ENCODE measurements at regions not wholly inside any gene's neighbourhood (a gene's known extent, or its start where the extent isn't known, plus 50 kb on each side); places are given as distances from the start of the nearest gene placed in this dataset.

GRCh38 chr2:133945089-133945488 is 308.8 kb upstream of the MGAT5 start:
- Mint-ChIP-seq H3K4me1 (ENCODE audit: unreplicated experiment) (no peaks in the 10 kb centered on the region), H3K27ac (ENCODE audit: unreplicated experiment) (no peak overlapping the region), H3K9me3 (ENCODE audit: unreplicated experiment) (no peaks in the 10 kb centered on the region), H3K36me3 (ENCODE audit: unreplicated experiment) (no peaks in the 10 kb centered on the region), H3K27me3 (ENCODE audit: unreplicated experiment) (no peaks in the 10 kb centered on the region), H3K4me3 (ENCODE audit: unreplicated experiment) (no peak overlapping the region)
- no peak for TF ChIP-seq CTCF (IDR thresholded peaks at IDR 0.05)
- no peak for DNase-seq (ENCODE audit: extremely low spot score, unreplicated experiment)

GRCh38 chr2:133947057-133947456 is 306.8 kb upstream of the MGAT5 start:
- no peak for TF ChIP-seq CTCF (IDR thresholded peaks at IDR 0.05)
- H3K9me3 Mint-ChIP-seq (ENCODE audit: unreplicated experiment): no peaks in the 10 kb centered on the region
- no peaks in the 10 kb centered on the region for H3K4me1 Mint-ChIP-seq (ENCODE audit: unreplicated experiment)
- H3K27me3 Mint-ChIP-seq (ENCODE audit: unreplicated experiment): no peaks in the 10 kb centered on the region
- no peaks in the 10 kb centered on the region for H3K36me3 Mint-ChIP-seq (ENCODE audit: unreplicated experiment)
- DNase-seq (ENCODE audit: extremely low spot score, unreplicated experiment): no peak
- H3K27ac Mint-ChIP-seq (ENCODE audit: unreplicated experiment): no peak overlapping the region
- no peak overlapping the region for H3K4me3 Mint-ChIP-seq (ENCODE audit: unreplicated experiment)

GRCh38 chr2:133948610-133949290 is 305.1 kb upstream of the MGAT5 start:
- H3K4me3 Mint-ChIP-seq (ENCODE audit: unreplicated experiment): no peak overlapping the region
- no peaks in the 10 kb centered on the region for H3K9me3 Mint-ChIP-seq (ENCODE audit: unreplicated experiment)
- no peak for DNase-seq (ENCODE audit: extremely low spot score, unreplicated experiment)
- H3K36me3 Mint-ChIP-seq (ENCODE audit: unreplicated experiment): no peaks in the 10 kb centered on the region
- no peak for TF ChIP-seq CTCF (IDR thresholded peaks at IDR 0.05)
- no peaks in the 10 kb centered on the region for H3K4me1 Mint-ChIP-seq (ENCODE audit: unreplicated experiment)
- peaks cover 2% of the 10 kb centered on the region for H3K27me3 Mint-ChIP-seq (ENCODE audit: unreplicated experiment)
- no peak overlapping the region for H3K27ac Mint-ChIP-seq (ENCODE audit: unreplicated experiment)

- no peak overlapping the region for H3K27ac Mint-ChIP-seq (ENCODE audit: unreplicated experiment)
- TF ChIP-seq CTCF (IDR thresholded peaks at IDR 0.05): no peak
- H3K36me3 Mint-ChIP-seq (ENCODE audit: unreplicated experiment): no peaks in the 10 kb centered on the region
- H3K9me3 Mint-ChIP-seq (ENCODE audit: unreplicated experiment): no peaks in the 10 kb centered on the region
- no peak overlapping the region for H3K4me3 Mint-ChIP-seq (ENCODE audit: unreplicated experiment)
- peaks cover 2% of the 10 kb centered on the region for H3K27me3 Mint-ChIP-seq (ENCODE audit: unreplicated experiment)
- no peaks in the 10 kb centered on the region for H3K4me1 Mint-ChIP-seq (ENCODE audit: unreplicated experiment)
- no peak for DNase-seq (ENCODE audit: extremely low spot score, unreplicated experiment)
Measured at GRCh38 chr2:133949595-133949994, 304.3 kb upstream of the MGAT5 start.

GRCh38 chr2:133951209-133951608 is 302.7 kb upstream of the MGAT5 start:
- Mint-ChIP-seq H3K4me1 (ENCODE audit: unreplicated experiment) (no peaks in the 10 kb centered on the region), H3K36me3 (ENCODE audit: unreplicated experiment) (no peaks in the 10 kb centered on the region), H3K27me3 (ENCODE audit: unreplicated experiment) (peaks cover 2% of the 10 kb centered on the region), H3K9me3 (ENCODE audit: unreplicated experiment) (no peaks in the 10 kb centered on the region), H3K27ac (ENCODE audit: unreplicated experiment) (no peak overlapping the region), H3K4me3 (ENCODE audit: unreplicated experiment) (no peak overlapping the region)
- no peak for TF ChIP-seq CTCF (IDR thresholded peaks at IDR 0.05)
- DNase-seq (ENCODE audit: extremely low spot score, unreplicated experiment): no peak

All from osteocyte (in vitro differentiated cells).